Parathyroid adenoma (tissue), 2 donors: ENCODE measurements at regions not wholly inside any gene's neighbourhood (a gene's known extent, or its start where the extent isn't known, plus 50 kb on each side); places are given as distances from the start of the nearest gene placed in this dataset.
"Not testable (repeated sequence)": the region's sequence is repeated elsewhere in the genome, so short reads cannot be mapped to it uniquely, and the experiment has no call there.

ENCODE experiments used
- H2AFZ ChIP-seq: fragments of 300-600 bp; sonication (generic); one replicate; pipeline ENCODE4 v1.7.0; 2017; ENCODE audit warnings: antibody characterized with exemption, mild to moderate bottlenecking
- H3K27ac ChIP-seq: fragments of 300-600 bp; sonication (generic); one replicate; pipeline ENCODE4 v1.7.0; 2017
- H3K27me3 ChIP-seq: fragments of 300-600 bp; sonication (generic); one replicate; pipeline ENCODE4 v1.7.0; 2017; ENCODE audit warnings: low read length; ENCODE audit not compliant: control insufficient read depth, insufficient read depth
- H3K36me3 ChIP-seq: fragments of 300-600 bp; sonication (generic); one replicate; pipeline ENCODE4 v1.7.0; 2017; ENCODE audit warnings: low read length; ENCODE audit not compliant: control insufficient read depth, insufficient read depth
- H3K4me1 ChIP-seq: fragments of 300-600 bp; sonication (generic); one replicate; pipeline ENCODE4 v1.7.0; 2017; ENCODE audit warnings: control low read depth
- H3K4me2 ChIP-seq: fragments of 300-600 bp; sonication (generic); one replicate; pipeline ENCODE4 v1.7.0; 2017; ENCODE audit warnings: low read length
- H3K4me3 ChIP-seq: fragments of 300-600 bp; sonication (generic); one replicate; pipeline ENCODE4 v1.7.0; 2017; ENCODE audit warnings: low read depth, low read length
- H3K79me2 ChIP-seq: fragments of 300-600 bp; sonication (generic); one replicate; pipeline ENCODE4 v1.7.0; 2017; ENCODE audit warnings: control low read depth
- H3K9ac ChIP-seq: fragments of 300-600 bp; sonication (generic); one replicate; pipeline ENCODE4 v1.7.0; 2017; ENCODE audit warnings: mild to moderate bottlenecking
- H3K9me3 ChIP-seq: fragments of 300-600 bp; sonication (generic); one replicate; pipeline ENCODE4 v1.7.0; 2017; ENCODE audit warnings: low read length; ENCODE audit not compliant: control insufficient read depth
- CTCF ChIP-seq: fragments of 300-600 bp; sonication (generic); IDR thresholded peaks from one replicate; pipeline ENCODE4 v1.7.0; 2017; ENCODE audit warnings: antibody characterized with exemption, mild to moderate bottlenecking
- donor health status: primary hyperparathyroidism.

- Histone ChIP-seq H3K9ac (no peak overlapping the region), H2AFZ (no peak overlapping the region), H3K9me3 (peaks cover 3% of the 10 kb centered on the region), H3K27me3 (no peaks in the 10 kb centered on the region), H3K36me3 (no peaks in the 10 kb centered on the region), H3K4me2 (no peak overlapping the region), H3K27ac (no peak overlapping the region), H3K79me2 (no peaks in the 10 kb centered on the region), H3K4me1 (no peaks in the 10 kb centered on the region), H3K4me3 (no peak overlapping the region)
- TF ChIP-seq CTCF, result no peak
Measured at GRCh38 chr18:73101977-73102376, 234.2 kb upstream of the NETO1 start.

DNA sequence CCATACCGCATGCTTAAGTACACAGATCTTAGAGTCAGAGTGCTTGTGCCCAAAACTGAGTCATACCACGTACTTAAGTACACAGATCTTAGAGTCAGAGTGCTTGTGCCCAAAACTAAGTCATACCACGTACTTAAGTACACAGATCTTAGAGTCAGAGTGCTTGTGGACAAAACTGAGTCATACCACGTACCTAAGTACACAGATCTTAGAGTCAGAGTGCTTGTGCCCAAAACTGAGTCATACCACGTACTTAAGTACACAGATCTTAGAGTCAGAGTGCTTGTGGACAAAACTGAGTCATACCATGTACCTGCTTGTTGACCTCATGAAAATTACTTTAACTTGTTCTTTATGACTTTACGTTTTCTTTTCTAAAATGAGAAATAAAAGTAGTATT is 233.7 kb upstream of the NETO1 start:
- H3K4me2 ChIP-seq, H3K4me3 ChIP-seq, H3K79me2 ChIP-seq, H3K36me3 ChIP-seq, H3K27ac ChIP-seq, H2AFZ ChIP-seq, H3K9me3 ChIP-seq, H3K4me1 ChIP-seq, H3K9ac ChIP-seq, H3K27me3 ChIP-seq: not testable (repeated sequence)

DNA sequence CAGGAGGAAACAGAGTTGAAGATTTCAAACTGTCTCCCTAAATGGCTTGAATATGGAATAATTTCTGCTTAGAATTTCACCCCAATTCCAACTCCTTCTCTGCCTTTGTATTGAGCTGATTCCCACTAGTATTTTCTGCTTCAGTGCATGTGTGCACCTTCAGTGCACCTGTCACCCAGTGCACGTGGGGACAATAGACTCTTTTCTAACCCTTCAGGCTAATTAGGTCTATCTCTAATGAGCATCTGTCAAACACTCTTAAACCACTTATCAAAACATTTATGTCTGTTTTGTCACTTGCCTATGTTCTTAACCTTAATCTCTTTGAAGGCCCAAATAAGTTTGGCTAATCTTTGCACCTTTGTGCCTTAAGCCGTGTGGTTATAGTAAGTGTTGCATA is 232.0 kb upstream of the NETO1 start:
- Histone ChIP-seq H3K4me2 (no peak overlapping the region), H3K79me2 (no peaks in the 10 kb centered on the region), H3K9ac (no peak overlapping the region), H2AFZ (no peak overlapping the region), H3K27ac (no peak overlapping the region), H3K36me3 (no peaks in the 10 kb centered on the region), H3K9me3 (peaks cover 3% of the 10 kb centered on the region), H3K4me3 (no peak overlapping the region), H3K27me3 (no peaks in the 10 kb centered on the region), H3K4me1 (no peaks in the 10 kb centered on the region)
- TF ChIP-seq CTCF, result no peak

DNA sequence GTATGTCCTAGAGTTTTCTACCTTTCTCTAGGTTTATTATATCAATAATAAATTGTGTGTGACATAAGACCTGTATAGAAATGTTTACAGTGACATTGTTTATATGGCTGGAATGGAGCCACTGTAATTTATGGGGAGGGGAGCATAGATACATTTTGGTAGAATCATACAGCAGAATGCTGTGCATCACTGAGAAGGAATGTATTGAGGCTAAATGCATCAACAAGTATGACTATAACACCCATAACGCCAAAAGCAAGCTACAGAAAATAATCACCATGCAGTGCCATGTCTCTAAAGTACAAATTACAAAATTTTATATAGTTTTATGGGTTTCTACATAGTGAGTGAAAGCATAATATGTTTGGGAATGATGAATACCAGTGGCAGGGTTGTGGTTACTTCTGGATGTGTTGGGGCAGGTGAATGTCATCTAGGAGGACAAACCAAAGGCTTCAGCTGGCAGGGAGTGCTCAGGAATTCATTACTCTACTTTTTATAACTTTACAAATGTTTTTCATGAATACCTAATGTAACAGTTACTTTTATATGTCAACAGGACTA is 226.0 kb upstream of the NETO1 start:
- Histone ChIP-seq H2AFZ (no peak overlapping the region), H3K4me3 (no peak overlapping the region), H3K27ac (no peak overlapping the region), H3K9ac (no peak overlapping the region), H3K9me3 (peaks cover 3% of the 10 kb centered on the region), H3K4me2 (no peak overlapping the region), H3K36me3 (no peaks in the 10 kb centered on the region), H3K4me1 (no peaks in the 10 kb centered on the region), H3K79me2 (no peaks in the 10 kb centered on the region), H3K27me3 (no peaks in the 10 kb centered on the region)
- no peak for TF ChIP-seq CTCF

DNA sequence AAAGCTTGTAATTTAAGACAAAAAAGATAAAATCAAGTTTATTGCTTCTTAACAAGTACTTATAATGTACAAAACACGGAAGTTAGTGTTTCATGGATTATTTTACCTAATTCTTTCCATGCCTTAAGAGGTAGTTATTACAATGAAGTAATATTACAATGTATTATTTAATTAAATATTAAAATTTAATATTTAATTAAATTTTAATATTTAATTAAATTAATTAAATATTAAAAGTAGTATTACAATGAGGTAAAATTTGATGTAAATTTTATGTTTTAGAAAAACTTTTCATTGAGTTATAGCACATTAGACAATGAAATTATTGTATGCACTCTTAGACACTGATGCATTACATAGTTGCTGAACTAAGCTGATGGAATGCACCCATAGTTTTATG is 220.7 kb upstream of the NETO1 start:
- H3K79me2 ChIP-seq, result no peaks in the 10 kb centered on the region
- no peaks in the 10 kb centered on the region for H3K9me3 ChIP-seq
- no peak overlapping the region for H3K9ac ChIP-seq
- no peaks in the 10 kb centered on the region for H3K4me1 ChIP-seq
- H3K4me3 ChIP-seq, result no peak overlapping the region
- no peak overlapping the region for H3K27ac ChIP-seq
- H3K4me2 ChIP-seq, result no peak overlapping the region
- no peak overlapping the region for H2AFZ ChIP-seq
- no peaks in the 10 kb centered on the region for H3K27me3 ChIP-seq
- H3K36me3 ChIP-seq, result no peaks in the 10 kb centered on the region
- TF ChIP-seq CTCF, result no peak
